Glutamatergic neuron (in vitro differentiated cells): ENCODE measurements at regions not wholly inside any gene's neighbourhood (a gene's known extent, or its start where the extent isn't known, plus 50 kb on each side); places are given as distances from the start of the nearest gene placed in this dataset.

Experiments
- DNase-seq: peaks from one replicate; pipeline ENCODE4 v3.0.0; 2022
- H3K27ac Mint-ChIP-seq: one replicate; pipeline ENCODE4 v1.8.0; 2020; ENCODE audit warnings: mild to moderate bottlenecking, mixed read lengths, inconsistent platforms; ENCODE audit not compliant: unreplicated experiment
- H3K27me3 Mint-ChIP-seq: one replicate; pipeline ENCODE4 v1.8.0; 2020; ENCODE audit warnings: mild to moderate bottlenecking, moderate library complexity, mixed read lengths, inconsistent platforms; ENCODE audit not compliant: unreplicated experiment
- H3K36me3 Mint-ChIP-seq: one replicate; pipeline ENCODE4 v1.8.0; 2020; ENCODE audit warnings: mild to moderate bottlenecking, mixed read lengths, inconsistent platforms; ENCODE audit not compliant: unreplicated experiment
- H3K4me1 Mint-ChIP-seq: one replicate; pipeline ENCODE4 v1.8.0; 2020; ENCODE audit warnings: mild to moderate bottlenecking, low read depth, mixed read lengths, inconsistent platforms; ENCODE audit not compliant: unreplicated experiment
- H3K4me3 Mint-ChIP-seq: one replicate; pipeline ENCODE4 v1.8.0; 2020; ENCODE audit warnings: mild to moderate bottlenecking, mixed read lengths, inconsistent platforms; ENCODE audit not compliant: unreplicated experiment
- H3K9me3 Mint-ChIP-seq: one replicate; pipeline ENCODE4 v1.8.0; 2020; ENCODE audit warnings: mild to moderate bottlenecking, moderate library complexity, mixed read lengths, inconsistent platforms; ENCODE audit not compliant: unreplicated experiment
- CTCF ChIP-seq: fragments of 200-600 bp; sonication (generic); IDR thresholded peaks from one replicate; pipeline ENCODE4 v1.5.0; 2021; ENCODE audit not compliant: partially characterized antibody, unreplicated experiment

GRCh38 chr3:10763248-10763620, 52.8 kb upstream of the SLC6A11 start:
- Mint-ChIP-seq H3K27me3 (peaks cover 4% of the 10 kb centered on the region), H3K9me3 (no peaks in the 10 kb centered on the region), H3K4me1 (peaks cover 2% of the 10 kb centered on the region), H3K36me3 (no peaks in the 10 kb centered on the region), H3K27ac (no peak overlapping the region), H3K4me3 (no peak overlapping the region)
- no peak for TF ChIP-seq CTCF
- no peak for DNase-seq

GRCh38 chr3:10763817-10764258, 52.2 kb upstream of the SLC6A11 start:
- DNase-seq = no peak
- peaks cover 2% of the 10 kb centered on the region for H3K4me1 Mint-ChIP-seq
- no peak overlapping the region for H3K27ac Mint-ChIP-seq
- TF ChIP-seq CTCF = no peak
- no peaks in the 10 kb centered on the region for H3K36me3 Mint-ChIP-seq
- no peaks in the 10 kb centered on the region for H3K9me3 Mint-ChIP-seq
- H3K4me3 Mint-ChIP-seq = no peak overlapping the region
- H3K27me3 Mint-ChIP-seq = peaks cover 4% of the 10 kb centered on the region

DNA sequence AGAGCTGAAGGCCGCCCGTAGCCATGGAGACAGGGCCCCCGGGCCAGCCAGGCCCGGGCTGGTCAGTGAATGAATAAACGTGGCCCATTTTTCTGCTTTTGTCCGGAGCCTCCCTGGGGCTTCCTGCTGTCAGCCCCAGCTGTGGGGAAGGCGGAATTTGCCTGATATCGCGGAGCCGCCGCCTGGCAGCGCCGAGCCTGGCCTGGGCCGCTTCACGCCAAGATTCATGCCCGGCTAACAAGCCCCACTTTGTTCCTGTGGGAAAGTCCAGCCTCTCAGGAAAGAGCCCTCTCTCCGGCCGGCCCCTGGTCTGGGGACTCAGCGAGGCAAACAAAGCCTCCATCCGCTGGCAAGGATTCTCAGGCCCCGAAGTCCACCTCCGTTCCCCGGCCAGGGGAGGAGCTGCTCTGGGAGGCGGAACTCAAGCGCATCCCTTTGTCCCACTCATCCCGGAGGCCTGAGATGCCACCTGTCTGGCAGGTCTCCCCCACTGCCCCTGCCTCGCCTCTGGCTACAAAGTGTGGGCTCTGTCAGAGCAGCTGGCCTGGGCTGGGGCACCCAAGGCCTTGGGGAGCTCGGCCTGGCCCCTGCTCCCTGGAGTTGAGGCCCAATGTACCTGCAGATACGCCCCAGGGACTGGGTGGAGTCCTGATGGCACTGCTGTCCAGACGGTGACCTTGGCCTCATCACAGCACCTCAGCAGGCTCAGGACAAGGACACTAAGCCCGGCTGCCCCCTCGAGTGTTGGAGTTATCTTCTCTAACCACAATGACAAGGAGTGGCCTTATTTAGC, 51.6 kb upstream of the SLC6A11 start:
- Mint-ChIP-seq H3K4me3 (no peak overlapping the region), H3K9me3 (no peaks in the 10 kb centered on the region), H3K36me3 (no peaks in the 10 kb centered on the region), H3K27me3 (peaks cover 4% of the 10 kb centered on the region), H3K4me1 (peaks cover 2% of the 10 kb centered on the region), H3K27ac (no peak overlapping the region)
- peak; percentile 31 for DNase-seq
- TF ChIP-seq CTCF = no peak

DNA sequence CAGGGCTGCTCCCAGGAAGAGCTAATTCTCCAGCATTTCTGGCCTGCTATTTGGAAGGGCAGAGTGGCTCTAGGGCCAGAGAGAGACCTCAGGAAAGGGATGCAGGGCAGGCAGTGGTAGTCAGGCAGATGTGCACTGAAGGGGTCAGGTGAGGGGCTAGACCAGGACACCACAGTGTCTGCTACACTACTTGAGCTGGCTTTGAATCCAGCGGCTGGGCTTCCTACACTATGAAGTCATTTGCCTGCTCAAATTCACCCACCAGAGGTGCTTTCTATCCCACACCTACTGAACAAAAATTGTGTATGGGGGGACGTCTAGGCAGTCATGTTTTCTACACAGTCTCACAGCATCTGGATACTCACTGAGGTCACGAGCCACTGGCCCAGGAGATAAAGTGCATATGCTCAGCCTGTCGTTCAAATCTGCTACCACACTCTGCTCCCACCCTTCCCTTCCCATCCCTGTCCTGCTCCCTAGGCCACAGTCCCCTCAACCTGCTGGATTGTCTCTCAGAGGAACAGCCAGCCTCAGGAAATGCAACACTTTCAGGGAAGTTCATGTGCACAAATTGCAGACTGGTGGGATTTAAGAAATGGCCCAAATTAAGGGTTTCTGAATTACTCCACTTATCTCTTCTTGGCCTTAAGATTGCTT, 49.9 kb upstream of the SLC6A11 start:
- Mint-ChIP-seq H3K4me3 (no peak overlapping the region), H3K4me1 (peaks cover 2% of the 10 kb centered on the region)

More for the DNA sequence above, 49.9 kb upstream of the SLC6A11 start:
- no peak for DNase-seq
- Mint-ChIP-seq H3K9me3 (no peaks in the 10 kb centered on the region), H3K27ac (no peak overlapping the region), H3K36me3 (no peaks in the 10 kb centered on the region), H3K27me3 (peaks cover 2% of the 10 kb centered on the region)
- no peak for TF ChIP-seq CTCF
